Astrocyte of the cerebellum (primary cell): ENCODE measurements at regions not wholly inside any gene's neighbourhood (a gene's known extent, or its start where the extent isn't known, plus 50 kb on each side); places are given as distances from the start of the nearest gene placed in this dataset.

Experiments
- DNase-seq: peaks from one replicate; pipeline ENCODE4 v3.0.0-alpha.2; 2011; ENCODE audit warnings: low read depth
- H3K4me3 ChIP-seq: 2 replicates; pipeline ENCODE4 v1.5.1; 2011; ENCODE audit warnings: mild to moderate bottlenecking, low read depth, low read length, moderate library complexity
- CTCF ChIP-seq: IDR thresholded peaks from 2 replicates; pipeline ENCODE4 v1.5.1; 2012; ENCODE audit warnings: low read length, low read depth, moderate library complexity, mild to moderate bottlenecking; ENCODE audit errors: missing control alignments
- in situ Hi-C: cut with HindIII; loops from 2 replicates; pipeline ENCODE4 v1.10.0; 2017; ENCODE audit warnings: low sequenced_read_pairs

GRCh38 chr2:52805901-52806410 lies 961.6 kb upstream of the CHAC2 start:
- no peak for DNase-seq
- in situ Hi-C loops = no loop called here
- no peak overlapping the region for H3K4me3 ChIP-seq
- no peak for TF ChIP-seq CTCF

GRCh38 chr2:52794581-52794980 lies 973.0 kb upstream of the CHAC2 start:
- no peak overlapping the region for H3K4me3 ChIP-seq
- in situ Hi-C loops = loop anchor here (5.0 kb wide), 1 partner anchor 43 kb away; no protein-coding TSS in a partner anchor
- no peak for TF ChIP-seq CTCF
- no peak for DNase-seq

- no peak for TF ChIP-seq CTCF
- no peak overlapping the region for H3K4me3 ChIP-seq
- no peak for DNase-seq
- in situ Hi-C loops = no loop called here
Observed at GRCh38 chr2:52779446-52779845, 988.2 kb upstream of the CHAC2 start.

GRCh38 chr2:52776571-52776970 lies 991.0 kb upstream of the CHAC2 start:
- TF ChIP-seq CTCF = no peak

GRCh38 chr2:52775674-52776073 lies 991.9 kb upstream of the CHAC2 start:
- no peak for DNase-seq
- in situ Hi-C loops = no loop called here
- TF ChIP-seq CTCF = no peak
- no peak overlapping the region for H3K4me3 ChIP-seq

More at GRCh38 chr2:52776571-52776970, 991.0 kb upstream of the CHAC2 start:
- in situ Hi-C loops = no loop called here
- no peak overlapping the region for H3K4me3 ChIP-seq
- no peak for DNase-seq

GRCh38 chr2:52765735-52766134 lies 1001.9 kb upstream of the CHAC2 start:
- no peak for TF ChIP-seq CTCF
- H3K4me3 ChIP-seq = no peak overlapping the region
- no peak for DNase-seq
- in situ Hi-C loops = no loop called here

- in situ Hi-C loops = no loop called here
- no peak overlapping the region for H3K4me3 ChIP-seq
- TF ChIP-seq CTCF = no peak
- DNase-seq = no peak
Observed at GRCh38 chr2:52749764-52750163, 1017.8 kb upstream of the CHAC2 start.
